Retinal pigment epithelial cell (primary cell): ENCODE measurements at regions not wholly inside any gene's neighbourhood (a gene's known extent, or its start where the extent isn't known, plus 50 kb on each side); places are given as distances from the start of the nearest gene placed in this dataset.
"Not testable (repeated sequence)": the region's sequence is repeated elsewhere in the genome, so short reads cannot be mapped to it uniquely, and the experiment has no call there.

ENCODE experiments used
- DNase-seq: peaks from one replicate; pipeline ENCODE4 v3.0.0-alpha.2; 2010; ENCODE audit warnings: low read depth
- H3K4me3 ChIP-seq: 2 replicates; pipeline ENCODE4 v1.5.1; 2011; ENCODE audit warnings: mild to moderate bottlenecking, low read length, control low read depth, moderate library complexity
- TF ChIP-seq, protein P1 (sequence below): conservative IDR thresholded peaks from 2 replicates; pipeline ENCODE4 v1.5.1; 2011; ENCODE audit warnings: low read depth, low read length, control low read depth, inconsistent platforms

GRCh38 chr12:105524961-105525360 is 194.5 kb downstream of the C12orf75 start:
- TF ChIP-seq, protein P1, sequence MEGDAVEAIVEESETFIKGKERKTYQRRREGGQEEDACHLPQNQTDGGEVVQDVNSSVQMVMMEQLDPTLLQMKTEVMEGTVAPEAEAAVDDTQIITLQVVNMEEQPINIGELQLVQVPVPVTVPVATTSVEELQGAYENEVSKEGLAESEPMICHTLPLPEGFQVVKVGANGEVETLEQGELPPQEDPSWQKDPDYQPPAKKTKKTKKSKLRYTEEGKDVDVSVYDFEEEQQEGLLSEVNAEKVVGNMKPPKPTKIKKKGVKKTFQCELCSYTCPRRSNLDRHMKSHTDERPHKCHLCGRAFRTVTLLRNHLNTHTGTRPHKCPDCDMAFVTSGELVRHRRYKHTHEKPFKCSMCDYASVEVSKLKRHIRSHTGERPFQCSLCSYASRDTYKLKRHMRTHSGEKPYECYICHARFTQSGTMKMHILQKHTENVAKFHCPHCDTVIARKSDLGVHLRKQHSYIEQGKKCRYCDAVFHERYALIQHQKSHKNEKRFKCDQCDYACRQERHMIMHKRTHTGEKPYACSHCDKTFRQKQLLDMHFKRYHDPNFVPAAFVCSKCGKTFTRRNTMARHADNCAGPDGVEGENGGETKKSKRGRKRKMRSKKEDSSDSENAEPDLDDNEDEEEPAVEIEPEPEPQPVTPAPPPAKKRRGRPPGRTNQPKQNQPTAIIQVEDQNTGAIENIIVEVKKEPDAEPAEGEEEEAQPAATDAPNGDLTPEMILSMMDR, result no peak
- DNase-seq, result no peak

DNA sequence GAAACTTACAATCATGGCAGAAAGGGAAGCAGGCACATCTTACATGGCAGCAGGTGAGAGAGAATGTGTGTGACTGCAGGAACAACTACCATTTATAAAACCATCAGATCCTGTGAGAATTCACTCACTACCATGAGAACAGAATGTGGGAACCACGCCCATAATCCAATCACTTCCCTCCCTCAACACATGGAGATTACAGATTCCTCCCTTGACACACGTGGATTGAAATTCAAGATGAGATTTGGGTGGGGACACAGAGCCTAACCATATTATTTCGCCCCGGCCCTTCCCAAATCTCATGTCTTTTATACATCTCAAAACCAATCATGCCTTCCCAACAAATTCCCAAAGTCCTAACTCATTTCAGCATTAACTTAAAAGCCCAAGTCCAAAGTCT is 203.6 kb downstream of the C12orf75 start:
- TF ChIP-seq, protein P1, result no peak
- DNase-seq, result no peak
- H3K4me3 ChIP-seq, result no peak overlapping the region

More at GRCh38 chr12:105524961-105525360, 194.5 kb downstream of the C12orf75 start:
- no peak overlapping the region for H3K4me3 ChIP-seq

DNA sequence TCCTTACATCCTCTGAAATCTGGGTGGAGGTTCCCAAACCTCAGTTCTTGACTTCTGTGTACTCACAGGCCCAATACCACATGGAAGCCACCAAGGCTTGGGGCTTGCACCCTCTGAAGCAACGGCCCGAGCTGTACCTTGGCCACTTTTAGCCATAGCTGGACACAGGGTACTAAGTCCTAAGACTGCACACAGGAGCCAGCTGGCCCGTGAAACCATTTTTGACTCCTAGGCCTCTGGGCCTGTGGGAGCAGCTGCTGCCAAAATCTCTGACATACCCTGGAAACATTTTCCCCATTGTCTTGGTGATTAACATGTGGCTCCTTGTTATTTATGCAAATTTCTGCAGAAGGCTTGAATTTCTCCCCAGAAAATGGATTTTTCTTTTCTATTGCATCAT is 204.5 kb downstream of the C12orf75 start:
- not testable (repeated sequence) for DNase-seq, H3K4me3 ChIP-seq

DNA sequence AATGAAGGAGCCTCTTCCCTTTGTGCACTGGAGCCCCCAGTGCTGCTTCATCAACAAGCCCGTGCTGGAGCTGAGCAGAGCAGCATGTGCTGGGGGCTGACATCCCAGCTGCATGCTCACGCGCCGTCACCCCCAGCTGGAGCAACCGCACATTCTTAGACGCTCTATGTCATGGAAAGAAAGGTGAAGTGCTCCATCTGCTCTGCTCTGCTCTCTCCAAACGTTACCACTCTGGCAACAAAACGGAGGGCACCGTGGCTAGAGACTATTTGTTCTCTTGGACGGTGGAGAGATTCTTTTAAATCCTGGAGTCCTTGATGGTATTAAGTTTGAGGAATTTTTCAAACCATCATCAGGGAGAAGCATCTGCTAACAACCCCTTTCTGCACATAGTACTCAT is 208.4 kb downstream of the C12orf75 start:
- TF ChIP-seq, protein P1, result no peak
- H3K4me3 ChIP-seq, result no peak overlapping the region
- DNase-seq, result no peak

- TF ChIP-seq, protein P1, result no peak
- DNase-seq, result no peak
Measured at GRCh38 chr12:105539735-105540134, 209.2 kb downstream of the C12orf75 start.

DNA sequence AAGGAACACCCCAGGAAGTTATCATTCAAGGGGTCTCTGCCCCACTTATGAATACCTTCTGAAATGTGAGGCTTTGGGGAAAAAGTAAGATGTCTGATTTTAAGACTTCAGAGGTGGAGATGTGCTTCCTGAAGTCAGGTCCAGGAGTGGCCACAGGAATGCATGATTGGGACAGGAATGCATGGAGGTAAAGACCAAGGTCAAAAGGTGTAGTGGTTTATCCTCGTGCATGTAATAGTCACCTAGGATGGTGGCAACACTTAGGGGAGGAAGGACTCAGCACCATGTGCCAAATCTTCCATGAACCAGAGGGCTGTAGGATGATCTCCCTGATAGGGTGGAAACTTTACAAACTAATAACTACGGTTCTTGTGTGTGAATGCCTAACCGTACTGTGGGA is 217.3 kb downstream of the C12orf75 start:
- DNase-seq, result no peak
- TF ChIP-seq, protein P1, result no peak
- no peak overlapping the region for H3K4me3 ChIP-seq

More at GRCh38 chr12:105539735-105540134, 209.2 kb downstream of the C12orf75 start:
- no peak overlapping the region for H3K4me3 ChIP-seq

DNA sequence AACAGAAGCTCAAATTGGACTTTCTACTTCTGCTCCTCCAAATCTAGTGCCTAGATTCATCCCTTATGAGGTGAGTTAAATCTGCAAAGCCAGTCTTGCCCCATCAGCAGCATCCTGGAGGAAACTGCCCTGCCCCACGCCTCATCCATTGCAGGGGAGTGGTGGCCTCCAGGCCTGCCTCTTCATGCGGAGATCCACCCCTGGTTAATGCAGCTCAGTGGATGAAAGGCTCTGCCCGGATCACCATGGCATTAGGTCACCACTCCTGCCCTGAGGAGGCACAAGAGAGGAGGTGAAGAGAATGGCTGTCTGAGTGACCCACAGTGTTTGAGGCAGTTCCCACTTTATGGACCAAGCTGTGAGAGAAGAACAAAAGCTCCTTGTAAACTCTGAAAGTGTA is 218.1 kb downstream of the C12orf75 start:
- DNase-seq, result no peak
- TF ChIP-seq, protein P1, result no peak
- no peak overlapping the region for H3K4me3 ChIP-seq

DNA sequence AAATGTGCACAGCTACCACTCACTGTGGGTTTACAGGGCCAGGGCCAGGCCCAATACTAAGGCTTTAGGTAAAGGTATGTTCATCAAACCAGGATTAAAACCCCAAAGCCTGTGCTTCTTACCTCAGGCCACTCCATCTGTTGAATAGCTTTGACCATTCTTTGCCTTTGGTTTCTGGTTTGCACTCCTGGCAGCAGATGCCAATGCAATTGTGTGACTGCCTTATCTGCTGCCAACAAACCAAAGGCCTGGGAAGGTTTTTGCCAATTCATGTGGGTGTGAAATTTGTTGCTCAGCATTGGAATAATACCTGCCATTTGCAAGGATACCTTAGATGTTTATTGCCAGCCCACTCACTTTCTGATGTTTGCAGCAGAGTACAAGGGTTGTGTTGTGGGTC is 221.6 kb downstream of the C12orf75 start:
- TF ChIP-seq, protein P1, result no peak
- no peak overlapping the region for H3K4me3 ChIP-seq
- DNase-seq, result no peak
